Ishikawa (cell line): ENCODE measurements at regions not wholly inside any gene's neighbourhood (a gene's known extent, or its start where the extent isn't known, plus 50 kb on each side); places are given as distances from the start of the nearest gene placed in this dataset.

Experiments
- CEBPB ChIP-seq: IDR thresholded peaks from 2 replicates; pipeline ENCODE4 v1.6.1; 2012
- CREB1 ChIP-seq: IDR thresholded peaks from 2 replicates; pipeline ENCODE4 v1.6.1; 2012; ENCODE audit warnings: low read depth
- EGR1 ChIP-seq: IDR thresholded peaks from 2 replicates; pipeline ENCODE4 v1.6.1; 2012
- EP300 ChIP-seq: IDR thresholded peaks from 2 replicates; pipeline ENCODE4 v1.6.1; 2012; ENCODE audit warnings: borderline replicate concordance
- FOXM1 ChIP-seq: IDR thresholded peaks from 2 replicates; pipeline ENCODE4 v1.6.1; 2012; ENCODE audit warnings: low read depth, borderline replicate concordance
- MAX ChIP-seq: IDR thresholded peaks from 2 replicates; pipeline ENCODE4 v1.6.1; 2012
- NFIC ChIP-seq: IDR thresholded peaks from 2 replicates; pipeline ENCODE4 v1.6.1; 2012
- RAD21 ChIP-seq: IDR thresholded peaks from 2 replicates; pipeline ENCODE4 v1.6.1; 2012; ENCODE audit warnings: low read depth
- REST ChIP-seq: IDR thresholded peaks from 2 replicates; pipeline ENCODE4 v1.6.1; 2012; ENCODE audit warnings: low read depth, mild to moderate bottlenecking
- TAF1 ChIP-seq: IDR thresholded peaks from 2 replicates; pipeline ENCODE4 v1.6.1; 2012; ENCODE audit warnings: low read depth, mild to moderate bottlenecking
- TCF12 ChIP-seq: IDR thresholded peaks from 2 replicates; pipeline ENCODE4 v1.6.1; 2012; ENCODE audit warnings: low read depth
- TEAD4 ChIP-seq: IDR thresholded peaks from 2 replicates; pipeline ENCODE4 v1.6.1; 2012
- YY1 ChIP-seq: IDR thresholded peaks from 2 replicates; pipeline ENCODE4 v1.6.1; 2012; ENCODE audit warnings: low read depth
- ZBTB7A ChIP-seq: IDR thresholded peaks from 2 replicates; pipeline ENCODE4 v1.6.1; 2012; ENCODE audit warnings: low read depth
- TF ChIP-seq, protein P1 (sequence below): IDR thresholded peaks from 2 replicates; pipeline ENCODE4 v1.6.1; 2012

GRCh38 chr2:155755481-155755880 is 577.0 kb downstream of the NR4A2 start:
- no peak for TF ChIP-seq EP300
- no peak for TF ChIP-seq YY1
- TF ChIP-seq REST, result no peak
- no peak for TF ChIP-seq NFIC
- no peak for TF ChIP-seq ZBTB7A
- TF ChIP-seq TAF1, result no peak
- no peak for TF ChIP-seq FOXM1
- no peak for TF ChIP-seq TCF12
- TF ChIP-seq EGR1, result no peak
- TF ChIP-seq TEAD4, result no peak
- no peak for TF ChIP-seq CREB1
- TF ChIP-seq, protein P1, sequence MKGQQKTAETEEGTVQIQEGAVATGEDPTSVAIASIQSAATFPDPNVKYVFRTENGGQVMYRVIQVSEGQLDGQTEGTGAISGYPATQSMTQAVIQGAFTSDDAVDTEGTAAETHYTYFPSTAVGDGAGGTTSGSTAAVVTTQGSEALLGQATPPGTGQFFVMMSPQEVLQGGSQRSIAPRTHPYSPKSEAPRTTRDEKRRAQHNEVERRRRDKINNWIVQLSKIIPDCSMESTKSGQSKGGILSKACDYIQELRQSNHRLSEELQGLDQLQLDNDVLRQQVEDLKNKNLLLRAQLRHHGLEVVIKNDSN, result no peak
- TF ChIP-seq RAD21, result no peak
- TF ChIP-seq CEBPB, result no peak
- TF ChIP-seq MAX, result no peak

DNA sequence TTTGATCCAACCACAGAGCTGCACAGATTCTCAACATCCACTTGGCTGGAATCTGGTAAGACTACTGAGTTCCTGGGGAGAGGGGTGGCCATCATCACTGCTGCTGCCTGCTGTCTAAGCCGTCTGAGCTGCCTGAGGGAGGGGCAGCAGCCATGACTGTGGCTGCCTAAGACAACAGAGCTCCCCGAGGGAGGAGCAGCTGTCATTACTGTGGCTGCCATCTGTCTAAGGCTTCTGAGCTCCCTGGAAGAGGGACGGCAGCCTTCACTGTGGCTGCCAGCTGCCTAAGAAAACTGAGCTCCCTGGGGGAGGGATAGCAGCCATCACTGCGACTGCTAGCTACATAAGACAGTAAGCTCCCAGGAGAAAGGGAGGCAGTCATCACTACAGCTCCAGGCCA is 584.4 kb downstream of the NR4A2 start:
- TF ChIP-seq FOXM1 (no peak), REST (no peak)
- TF ChIP-seq, protein P1, result no peak

- no peak for TF ChIP-seq MAX
- no peak for TF ChIP-seq CREB1
- TF ChIP-seq TCF12, result no peak
- TF ChIP-seq YY1, result no peak
- TF ChIP-seq REST, result no peak
- TF ChIP-seq EGR1, result no peak
- TF ChIP-seq, protein P1, result no peak
- no peak for TF ChIP-seq TAF1
- no peak for TF ChIP-seq RAD21
- no peak for TF ChIP-seq NFIC
- TF ChIP-seq CEBPB, result no peak
- TF ChIP-seq ZBTB7A, result no peak
- TF ChIP-seq TEAD4, result no peak
These were observed 585.0 kb downstream of the NR4A2 start for GRCh38 chr2:155747531-155747930.

DNA sequence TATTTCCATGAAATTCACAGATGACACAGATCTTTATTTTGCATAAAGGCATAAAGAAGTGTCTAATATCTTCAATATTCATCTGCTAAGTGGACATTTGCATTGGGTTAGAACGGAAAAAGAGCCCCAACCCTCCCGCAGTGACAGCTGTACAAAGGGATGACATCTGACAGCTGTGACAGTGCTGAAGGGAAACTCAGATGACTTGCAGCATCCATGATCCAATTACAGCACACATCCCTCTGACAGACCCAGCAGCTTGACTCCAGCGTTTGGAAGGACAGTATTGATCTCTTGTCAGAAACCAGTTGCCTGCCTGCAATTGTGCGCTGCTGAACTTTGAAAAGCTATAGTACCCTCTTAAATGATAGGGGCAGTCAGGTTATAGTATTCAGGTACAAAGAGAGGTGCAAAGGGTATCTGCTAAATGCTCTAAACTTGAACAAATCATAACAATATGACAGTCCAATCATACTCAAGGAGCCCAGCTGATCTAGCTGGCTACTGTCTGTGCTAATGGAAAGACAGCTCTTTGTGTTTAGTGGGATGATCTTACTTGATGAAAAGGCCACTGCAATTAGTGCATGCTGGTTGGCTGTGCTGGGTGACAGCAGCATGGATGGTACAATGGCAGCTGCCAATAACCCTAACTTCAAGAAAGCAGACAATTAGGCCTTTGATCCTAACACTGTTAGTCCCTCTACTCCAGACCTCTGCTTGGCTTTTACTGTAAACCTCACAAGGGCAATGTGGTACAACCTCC is 599.2 kb downstream of the NR4A2 start:
- TF ChIP-seq, protein P1, result no peak
- TF ChIP-seq TEAD4 (no peak), MAX (no peak), FOXM1 (no peak), ZBTB7A (no peak)
